Esophagus muscularis mucosa (tissue), 2 donors: ENCODE measurements at regions not wholly inside any gene's neighbourhood (a gene's known extent, or its start where the extent isn't known, plus 50 kb on each side); places are given as distances from the start of the nearest gene placed in this dataset.

Source experiments
- POLR2A ChIP-seq: fragments of 450-650 bp; IDR thresholded peaks from one replicate; pipeline ENCODE4 v1.6.1; 2017; ENCODE audit warnings: antibody characterized with exemption, moderate library complexity, mild to moderate bottlenecking, low read depth
- POLR2AphosphoS5 ChIP-seq, 2 donors: sonication (generic); formaldehyde crosslinking; IDR thresholded peaks; one replicate each; pipeline ENCODE4 v1.6.1; 2017; ENCODE audit warnings: antibody characterized with exemption in 2 of 2

DNA sequence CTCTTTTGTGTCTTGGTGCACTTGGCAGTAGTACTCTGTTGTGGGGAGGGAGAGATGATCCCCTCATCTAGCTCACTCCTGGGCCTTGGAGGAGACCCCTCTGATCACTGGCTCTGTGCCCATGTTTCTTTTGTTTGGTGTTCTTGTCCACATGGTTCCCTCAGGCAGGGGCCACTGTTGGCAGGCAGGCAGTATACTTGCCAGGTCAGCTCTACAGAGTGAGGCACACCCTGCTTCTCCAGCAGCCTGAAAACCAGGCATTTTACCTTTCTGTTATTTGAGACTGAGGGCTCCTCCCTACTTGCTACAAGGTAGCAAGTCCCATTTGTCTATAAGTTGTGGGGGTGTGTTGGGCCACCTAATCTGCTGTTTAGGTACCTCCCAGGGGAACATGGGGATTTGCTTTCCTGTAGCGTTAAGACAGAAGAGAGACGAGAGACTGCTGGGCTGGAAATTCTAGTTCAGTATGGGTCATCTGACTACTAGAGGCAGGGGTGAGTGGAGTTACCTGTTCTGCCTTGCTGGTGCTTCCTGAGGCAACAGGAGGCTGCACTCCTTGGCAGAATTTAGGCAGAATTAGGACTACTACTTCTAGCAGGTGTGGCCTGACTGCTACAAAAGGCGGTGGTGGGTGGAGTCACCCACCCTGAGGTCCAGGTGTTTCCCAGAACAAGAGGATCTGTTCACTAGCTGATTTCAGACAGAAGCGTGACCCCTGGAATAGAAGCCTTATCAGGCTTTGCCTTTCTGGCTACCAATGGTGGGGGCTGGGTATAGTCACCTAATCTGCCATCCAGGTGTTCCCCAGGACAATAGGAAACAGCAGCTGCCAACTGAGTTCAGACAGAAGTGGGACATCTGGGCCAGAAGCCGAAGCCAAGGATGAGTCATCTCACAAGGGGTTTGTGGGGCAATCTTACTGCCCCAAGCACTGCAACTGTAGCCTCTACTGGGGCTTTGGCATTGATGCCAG, 843.0 kb upstream of the ATXN8OS start:
- TF ChIP-seq POLR2A (no peak), POLR2AphosphoS5 (IDR thresholded peaks at IDR 0.05) (no peak)
